ENCODE measurements at regions not wholly inside any gene's neighbourhood (a gene's known extent, or its start where the extent isn't known, plus 50 kb on each side); places are given as distances from the start of the nearest gene placed in this dataset.

- TF ChIP-seq, protein P1, sequence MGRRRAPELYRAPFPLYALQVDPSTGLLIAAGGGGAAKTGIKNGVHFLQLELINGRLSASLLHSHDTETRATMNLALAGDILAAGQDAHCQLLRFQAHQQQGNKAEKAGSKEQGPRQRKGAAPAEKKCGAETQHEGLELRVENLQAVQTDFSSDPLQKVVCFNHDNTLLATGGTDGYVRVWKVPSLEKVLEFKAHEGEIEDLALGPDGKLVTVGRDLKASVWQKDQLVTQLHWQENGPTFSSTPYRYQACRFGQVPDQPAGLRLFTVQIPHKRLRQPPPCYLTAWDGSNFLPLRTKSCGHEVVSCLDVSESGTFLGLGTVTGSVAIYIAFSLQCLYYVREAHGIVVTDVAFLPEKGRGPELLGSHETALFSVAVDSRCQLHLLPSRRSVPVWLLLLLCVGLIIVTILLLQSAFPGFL (CRISPR knock-in tag; IDR thresholded peaks at IDR 0.05; ENCODE audit: borderline replicate concordance) = no peak
- TF ChIP-seq ZNF396 (CRISPR knock-in tag; IDR thresholded peaks at IDR 0.05; ENCODE audit: borderline replicate concordance) = no peak
These were observed 342.0 kb downstream of the SIPA1L2 start (continued) for GRCh38 chr1:232287676-232288569.

- CTCF ChIA-PET = no interaction called here
- no peak overlapping the region for H3K4me3 Mint-ChIP-seq
- no peak for DNase-seq (ENCODE audit: low spot score)
- H3K36me3 Mint-ChIP-seq = no peaks in the 10 kb centered on the region
- no peak overlapping the region for H3K27ac Mint-ChIP-seq
- TF ChIP-seq ATF1 (CRISPR knock-in tag; IDR thresholded peaks at IDR 0.05) (no peak), MYBL2 (CRISPR knock-in tag; IDR thresholded peaks at IDR 0.05) (no peak), CREB1 (CRISPR knock-in tag; IDR thresholded peaks at IDR 0.05) (no peak), IRF2 (CRISPR knock-in tag; IDR thresholded peaks at IDR 0.05; ENCODE audit: borderline replicate concordance, low read depth) (no peak), FOXP1 (CRISPR knock-in tag; IDR thresholded peaks at IDR 0.05; ENCODE audit: borderline replicate concordance) (no peak), MAX (CRISPR knock-in tag; IDR thresholded peaks at IDR 0.05) (no peak), GABPB1 (CRISPR knock-in tag; IDR thresholded peaks at IDR 0.05) (no peak), NFYB (CRISPR knock-in tag; conservative IDR thresholded peaks at IDR 0.05; ENCODE audit: low read depth) (no peak), ZNF423 (CRISPR knock-in tag; IDR thresholded peaks at IDR 0.05) (no peak), SOX15 (CRISPR knock-in tag; IDR thresholded peaks at IDR 0.05) (no peak), GTF2I (CRISPR knock-in tag; conservative IDR thresholded peaks at IDR 0.05) (no peak), RORB (CRISPR knock-in tag; IDR thresholded peaks at IDR 0.05) (no peak), TEAD1 (CRISPR knock-in tag; IDR thresholded peaks at IDR 0.05) (no peak)
- TF ChIP-seq, protein P2, sequence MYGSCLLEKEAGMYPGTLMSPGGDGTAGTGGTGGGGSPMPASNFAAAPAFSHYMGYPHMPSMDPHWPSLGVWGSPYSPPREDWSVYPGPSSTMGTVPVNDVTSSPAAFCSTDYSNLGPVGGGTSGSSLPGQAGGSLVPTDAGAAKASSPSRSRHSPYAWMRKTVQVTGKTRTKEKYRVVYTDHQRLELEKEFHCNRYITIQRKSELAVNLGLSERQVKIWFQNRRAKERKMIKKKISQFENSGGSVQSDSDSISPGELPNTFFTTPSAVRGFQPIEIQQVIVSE (CRISPR knock-in tag; IDR thresholded peaks at IDR 0.05; ENCODE audit: borderline replicate concordance) = no peak
- TF ChIP-seq, protein P3, sequence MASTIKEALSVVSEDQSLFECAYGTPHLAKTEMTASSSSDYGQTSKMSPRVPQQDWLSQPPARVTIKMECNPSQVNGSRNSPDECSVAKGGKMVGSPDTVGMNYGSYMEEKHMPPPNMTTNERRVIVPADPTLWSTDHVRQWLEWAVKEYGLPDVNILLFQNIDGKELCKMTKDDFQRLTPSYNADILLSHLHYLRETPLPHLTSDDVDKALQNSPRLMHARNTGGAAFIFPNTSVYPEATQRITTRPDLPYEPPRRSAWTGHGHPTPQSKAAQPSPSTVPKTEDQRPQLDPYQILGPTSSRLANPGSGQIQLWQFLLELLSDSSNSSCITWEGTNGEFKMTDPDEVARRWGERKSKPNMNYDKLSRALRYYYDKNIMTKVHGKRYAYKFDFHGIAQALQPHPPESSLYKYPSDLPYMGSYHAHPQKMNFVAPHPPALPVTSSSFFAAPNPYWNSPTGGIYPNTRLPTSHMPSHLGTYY (CRISPR knock-in tag; IDR thresholded peaks at IDR 0.05) = no peak
- TF ChIP-seq, protein P4, sequence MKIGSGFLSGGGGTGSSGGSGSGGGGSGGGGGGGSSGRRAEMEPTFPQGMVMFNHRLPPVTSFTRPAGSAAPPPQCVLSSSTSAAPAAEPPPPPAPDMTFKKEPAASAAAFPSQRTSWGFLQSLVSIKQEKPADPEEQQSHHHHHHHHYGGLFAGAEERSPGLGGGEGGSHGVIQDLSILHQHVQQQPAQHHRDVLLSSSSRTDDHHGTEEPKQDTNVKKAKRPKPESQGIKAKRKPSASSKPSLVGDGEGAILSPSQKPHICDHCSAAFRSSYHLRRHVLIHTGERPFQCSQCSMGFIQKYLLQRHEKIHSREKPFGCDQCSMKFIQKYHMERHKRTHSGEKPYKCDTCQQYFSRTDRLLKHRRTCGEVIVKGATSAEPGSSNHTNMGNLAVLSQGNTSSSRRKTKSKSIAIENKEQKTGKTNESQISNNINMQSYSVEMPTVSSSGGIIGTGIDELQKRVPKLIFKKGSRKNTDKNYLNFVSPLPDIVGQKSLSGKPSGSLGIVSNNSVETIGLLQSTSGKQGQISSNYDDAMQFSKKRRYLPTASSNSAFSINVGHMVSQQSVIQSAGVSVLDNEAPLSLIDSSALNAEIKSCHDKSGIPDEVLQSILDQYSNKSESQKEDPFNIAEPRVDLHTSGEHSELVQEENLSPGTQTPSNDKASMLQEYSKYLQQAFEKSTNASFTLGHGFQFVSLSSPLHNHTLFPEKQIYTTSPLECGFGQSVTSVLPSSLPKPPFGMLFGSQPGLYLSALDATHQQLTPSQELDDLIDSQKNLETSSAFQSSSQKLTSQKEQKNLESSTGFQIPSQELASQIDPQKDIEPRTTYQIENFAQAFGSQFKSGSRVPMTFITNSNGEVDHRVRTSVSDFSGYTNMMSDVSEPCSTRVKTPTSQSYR (CRISPR knock-in tag; IDR thresholded peaks at IDR 0.05) = no peak
- TF ChIP-seq, protein P5, sequence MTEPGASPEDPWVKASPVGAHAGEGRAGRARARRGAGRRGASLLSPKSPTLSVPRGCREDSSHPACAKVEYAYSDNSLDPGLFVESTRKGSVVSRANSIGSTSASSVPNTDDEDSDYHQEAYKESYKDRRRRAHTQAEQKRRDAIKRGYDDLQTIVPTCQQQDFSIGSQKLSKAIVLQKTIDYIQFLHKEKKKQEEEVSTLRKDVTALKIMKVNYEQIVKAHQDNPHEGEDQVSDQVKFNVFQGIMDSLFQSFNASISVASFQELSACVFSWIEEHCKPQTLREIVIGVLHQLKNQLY (CRISPR knock-in tag; IDR thresholded peaks at IDR 0.05) = no peak
- TF ChIP-seq, protein P6, sequence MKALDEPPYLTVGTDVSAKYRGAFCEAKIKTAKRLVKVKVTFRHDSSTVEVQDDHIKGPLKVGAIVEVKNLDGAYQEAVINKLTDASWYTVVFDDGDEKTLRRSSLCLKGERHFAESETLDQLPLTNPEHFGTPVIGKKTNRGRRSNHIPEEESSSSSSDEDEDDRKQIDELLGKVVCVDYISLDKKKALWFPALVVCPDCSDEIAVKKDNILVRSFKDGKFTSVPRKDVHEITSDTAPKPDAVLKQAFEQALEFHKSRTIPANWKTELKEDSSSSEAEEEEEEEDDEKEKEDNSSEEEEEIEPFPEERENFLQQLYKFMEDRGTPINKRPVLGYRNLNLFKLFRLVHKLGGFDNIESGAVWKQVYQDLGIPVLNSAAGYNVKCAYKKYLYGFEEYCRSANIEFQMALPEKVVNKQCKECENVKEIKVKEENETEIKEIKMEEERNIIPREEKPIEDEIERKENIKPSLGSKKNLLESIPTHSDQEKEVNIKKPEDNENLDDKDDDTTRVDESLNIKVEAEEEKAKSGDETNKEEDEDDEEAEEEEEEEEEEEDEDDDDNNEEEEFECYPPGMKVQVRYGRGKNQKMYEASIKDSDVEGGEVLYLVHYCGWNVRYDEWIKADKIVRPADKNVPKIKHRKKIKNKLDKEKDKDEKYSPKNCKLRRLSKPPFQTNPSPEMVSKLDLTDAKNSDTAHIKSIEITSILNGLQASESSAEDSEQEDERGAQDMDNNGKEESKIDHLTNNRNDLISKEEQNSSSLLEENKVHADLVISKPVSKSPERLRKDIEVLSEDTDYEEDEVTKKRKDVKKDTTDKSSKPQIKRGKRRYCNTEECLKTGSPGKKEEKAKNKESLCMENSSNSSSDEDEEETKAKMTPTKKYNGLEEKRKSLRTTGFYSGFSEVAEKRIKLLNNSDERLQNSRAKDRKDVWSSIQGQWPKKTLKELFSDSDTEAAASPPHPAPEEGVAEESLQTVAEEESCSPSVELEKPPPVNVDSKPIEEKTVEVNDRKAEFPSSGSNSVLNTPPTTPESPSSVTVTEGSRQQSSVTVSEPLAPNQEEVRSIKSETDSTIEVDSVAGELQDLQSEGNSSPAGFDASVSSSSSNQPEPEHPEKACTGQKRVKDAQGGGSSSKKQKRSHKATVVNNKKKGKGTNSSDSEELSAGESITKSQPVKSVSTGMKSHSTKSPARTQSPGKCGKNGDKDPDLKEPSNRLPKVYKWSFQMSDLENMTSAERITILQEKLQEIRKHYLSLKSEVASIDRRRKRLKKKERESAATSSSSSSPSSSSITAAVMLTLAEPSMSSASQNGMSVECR (CRISPR knock-in tag; IDR thresholded peaks at IDR 0.05; ENCODE audit: borderline replicate concordance) = no peak
- POLR2A ChIA-PET = no interaction called here
- no peaks in the 10 kb centered on the region for H3K9me3 Mint-ChIP-seq
- peaks cover 14% of the 10 kb centered on the region for H3K27me3 Mint-ChIP-seq (ENCODE audit: low read depth)
- H3K4me1 Mint-ChIP-seq = peaks cover 22% of the 10 kb centered on the region
- ATAC-seq = no peak
These were observed 344.8 kb downstream of the SIPA1L2 start for GRCh38 chr1:232285138-232285537.
